Bone marrow (tissue), 2 donors: ENCODE measurements at regions not wholly inside any gene's neighbourhood (a gene's known extent, or its start where the extent isn't known, plus 50 kb on each side); places are given as distances from the start of the nearest gene placed in this dataset.
"Not testable (repeated sequence)": the region's sequence is repeated elsewhere in the genome, so short reads cannot be mapped to it uniquely, and the experiment has no call there.

Experiments used
- DNase-seq, 2 donors: peaks; one replicate each; lab custom pipeline; 2025; lab: John Stamatoyannopoulos, UW

GRCh38 chr13:103639326-103639725 lies 573.1 kb upstream of the SLC10A2 start:
- no peak for DNase-seq

GRCh38 chr13:103638706-103639105 lies 572.5 kb upstream of the SLC10A2 start:
- DNase-seq: no peak

GRCh38 chr13:103634066-103634465 lies 567.8 kb upstream of the SLC10A2 start:
- no peak for DNase-seq

- DNase-seq: no peak
Measured at GRCh38 chr13:103625194-103625593, 559.0 kb upstream of the SLC10A2 start.

- no peak for DNase-seq
Measured at GRCh38 chr13:103618151-103618550, 551.9 kb upstream of the SLC10A2 start.

- no peak for DNase-seq
Measured at GRCh38 chr13:103615771-103616170, 549.6 kb upstream of the SLC10A2 start.

- no peak for DNase-seq
Measured at GRCh38 chr13:103614761-103615160, 548.5 kb upstream of the SLC10A2 start.

- DNase-seq: no peak
Measured at GRCh38 chr13:103607995-103608394, 541.8 kb upstream of the SLC10A2 start.

GRCh38 chr13:103605546-103606326 lies 539.5 kb upstream of the SLC10A2 start:
- DNase-seq: no peak

- not testable (repeated sequence) for DNase-seq
Measured at GRCh38 chr13:103599870-103600269, 533.7 kb upstream of the SLC10A2 start.

GRCh38 chr13:103598671-103599070 lies 532.5 kb upstream of the SLC10A2 start:
- no peak for DNase-seq

- no peak for DNase-seq
Measured at GRCh38 chr13:103573446-103573845, 507.2 kb upstream of the SLC10A2 start.

- DNase-seq: no peak
Measured at GRCh38 chr13:103568314-103568713, 502.1 kb upstream of the SLC10A2 start.

GRCh38 chr13:103557878-103558277 lies 491.7 kb upstream of the SLC10A2 start:
- DNase-seq: no peak

- no peak for DNase-seq
Measured at GRCh38 chr13:103556681-103557080, 490.5 kb upstream of the SLC10A2 start.

- no peak for DNase-seq
Measured at GRCh38 chr13:103547914-103548313, 481.7 kb upstream of the SLC10A2 start.

GRCh38 chr13:103546271-103546670 lies 480.1 kb upstream of the SLC10A2 start:
- peak in 1 of 2 donors; percentile 16 for DNase-seq

- DNase-seq: no peak
Measured at GRCh38 chr13:103542648-103543047, 476.4 kb upstream of the SLC10A2 start.

- no peak for DNase-seq
Measured at GRCh38 chr13:103540382-103540765, 474.2 kb upstream of the SLC10A2 start.

- DNase-seq: no peak
Measured at GRCh38 chr13:103539721-103540381, 473.6 kb upstream of the SLC10A2 start.

GRCh38 chr13:103539265-103539664 lies 473.0 kb upstream of the SLC10A2 start:
- DNase-seq: no peak

- DNase-seq: no peak
Measured at GRCh38 chr13:103537616-103538015, 471.4 kb upstream of the SLC10A2 start.

- no peak for DNase-seq
Measured at GRCh38 chr13:103531278-103531677, 465.1 kb upstream of the SLC10A2 start.

- DNase-seq: no peak
Measured at GRCh38 chr13:103528437-103528836, 462.2 kb upstream of the SLC10A2 start.
